ENCODE measurements at regions not wholly inside any gene's neighbourhood (a gene's known extent, or its start where the extent isn't known, plus 50 kb on each side); places are given as distances from the start of the nearest gene placed in this dataset.

DNA sequence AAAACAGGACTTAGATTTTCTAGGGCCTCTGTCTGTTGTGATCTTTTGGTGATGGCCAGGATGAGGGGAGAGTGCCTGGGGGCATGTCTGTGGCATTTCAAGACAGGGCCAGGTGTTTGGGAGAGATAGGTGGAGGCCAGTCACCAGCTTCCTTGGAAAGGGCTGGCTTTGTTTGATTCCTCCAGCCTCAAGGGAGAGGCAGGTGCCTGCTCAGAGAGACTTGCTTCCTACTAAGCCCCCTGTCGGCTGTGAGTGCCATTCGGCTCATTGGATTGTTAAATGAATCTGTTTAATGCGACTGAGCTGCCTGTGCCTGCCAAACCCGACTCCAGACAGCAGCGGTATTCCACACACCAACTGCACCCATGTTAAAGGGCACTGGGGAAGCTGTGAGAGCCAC is 304.1 kb upstream of the COBL start:
- H3K4me3 ChIP-seq (ENCODE audit: low read depth, low read length), result no peak overlapping the region
- TF ChIP-seq, protein P1, sequence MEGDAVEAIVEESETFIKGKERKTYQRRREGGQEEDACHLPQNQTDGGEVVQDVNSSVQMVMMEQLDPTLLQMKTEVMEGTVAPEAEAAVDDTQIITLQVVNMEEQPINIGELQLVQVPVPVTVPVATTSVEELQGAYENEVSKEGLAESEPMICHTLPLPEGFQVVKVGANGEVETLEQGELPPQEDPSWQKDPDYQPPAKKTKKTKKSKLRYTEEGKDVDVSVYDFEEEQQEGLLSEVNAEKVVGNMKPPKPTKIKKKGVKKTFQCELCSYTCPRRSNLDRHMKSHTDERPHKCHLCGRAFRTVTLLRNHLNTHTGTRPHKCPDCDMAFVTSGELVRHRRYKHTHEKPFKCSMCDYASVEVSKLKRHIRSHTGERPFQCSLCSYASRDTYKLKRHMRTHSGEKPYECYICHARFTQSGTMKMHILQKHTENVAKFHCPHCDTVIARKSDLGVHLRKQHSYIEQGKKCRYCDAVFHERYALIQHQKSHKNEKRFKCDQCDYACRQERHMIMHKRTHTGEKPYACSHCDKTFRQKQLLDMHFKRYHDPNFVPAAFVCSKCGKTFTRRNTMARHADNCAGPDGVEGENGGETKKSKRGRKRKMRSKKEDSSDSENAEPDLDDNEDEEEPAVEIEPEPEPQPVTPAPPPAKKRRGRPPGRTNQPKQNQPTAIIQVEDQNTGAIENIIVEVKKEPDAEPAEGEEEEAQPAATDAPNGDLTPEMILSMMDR (IDR thresholded peaks at IDR 0.05; ENCODE audit: low read depth, low read length, missing control alignments), result no peak
- no peak for DNase-seq (ENCODE audit: low read depth)

DNA sequence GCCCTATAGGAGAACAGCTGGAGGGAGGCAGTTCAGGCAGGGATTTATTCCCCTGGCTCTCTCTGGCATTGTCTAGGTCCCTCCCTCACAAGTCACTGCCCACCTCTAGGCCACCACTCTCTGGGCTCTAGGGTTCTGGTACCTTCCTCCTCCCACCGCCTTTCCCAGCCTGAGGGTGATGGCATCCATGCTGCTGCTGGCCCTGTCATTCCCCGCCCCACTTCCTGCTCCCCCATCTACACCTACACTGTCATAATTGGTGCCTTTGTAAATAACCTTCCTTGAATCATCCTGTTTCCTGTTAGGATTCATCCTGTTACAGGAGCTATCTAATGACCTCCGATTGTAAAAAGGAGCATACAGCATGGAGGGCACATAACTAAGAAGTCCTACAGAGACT is 303.3 kb upstream of the COBL start:
- no peak for DNase-seq (ENCODE audit: low read depth)
- TF ChIP-seq, protein P1 (IDR thresholded peaks at IDR 0.05; ENCODE audit: low read depth, low read length, missing control alignments), result no peak
- no peak overlapping the region for H3K4me3 ChIP-seq (ENCODE audit: low read depth, low read length)

DNA sequence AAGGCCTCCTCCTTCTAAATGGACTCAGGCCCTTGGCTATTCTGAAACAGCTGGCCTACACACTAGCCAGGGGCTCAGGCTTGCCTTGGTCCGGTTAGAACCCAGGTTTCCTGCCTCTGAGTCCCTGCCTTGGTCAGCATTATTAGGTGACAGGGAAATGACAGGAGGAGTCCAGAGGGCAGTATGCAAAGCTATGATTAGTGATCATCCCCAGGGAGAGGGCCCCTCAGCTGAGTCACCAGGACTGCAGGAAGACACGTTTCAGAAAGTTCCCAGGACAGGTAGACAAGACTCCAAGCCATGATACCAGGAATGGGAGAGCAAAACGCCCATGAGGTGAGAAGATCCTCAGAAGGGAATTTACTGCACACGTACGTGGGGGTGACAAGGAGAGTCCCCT is 301.1 kb upstream of the COBL start:
- DNase-seq (ENCODE audit: low read depth), result no peak
- TF ChIP-seq, protein P1 (IDR thresholded peaks at IDR 0.05; ENCODE audit: low read depth, low read length, missing control alignments), result no peak
- H3K4me3 ChIP-seq (ENCODE audit: low read depth, low read length), result no peak overlapping the region

DNA sequence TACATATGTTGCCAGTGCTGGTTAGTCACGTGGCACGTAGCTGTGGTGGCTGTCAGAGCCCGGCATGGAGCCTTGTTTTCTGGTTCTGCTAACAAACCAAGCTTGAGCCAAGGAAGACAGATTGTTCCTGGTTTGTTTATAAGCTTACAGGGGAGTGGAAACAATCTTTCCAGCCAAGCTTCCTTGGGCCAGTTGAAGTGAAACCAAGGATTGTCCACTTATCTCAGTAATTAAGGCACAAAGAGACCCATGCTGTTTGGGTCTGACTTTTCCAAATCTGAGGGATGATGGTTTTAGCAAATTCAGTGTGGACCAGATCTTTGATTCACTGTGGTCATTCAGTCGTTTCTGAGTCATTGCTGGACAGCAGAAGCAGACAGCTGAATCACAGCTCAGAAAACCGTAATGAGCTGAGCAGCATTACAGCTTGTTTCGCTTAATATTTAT is 297.3 kb upstream of the COBL start:
- no peak overlapping the region for H3K4me3 ChIP-seq (ENCODE audit: low read depth, low read length)
- TF ChIP-seq, protein P1 (IDR thresholded peaks at IDR 0.05; ENCODE audit: low read depth, low read length, missing control alignments), result no peak
- no peak for DNase-seq (ENCODE audit: low read depth)

DNA sequence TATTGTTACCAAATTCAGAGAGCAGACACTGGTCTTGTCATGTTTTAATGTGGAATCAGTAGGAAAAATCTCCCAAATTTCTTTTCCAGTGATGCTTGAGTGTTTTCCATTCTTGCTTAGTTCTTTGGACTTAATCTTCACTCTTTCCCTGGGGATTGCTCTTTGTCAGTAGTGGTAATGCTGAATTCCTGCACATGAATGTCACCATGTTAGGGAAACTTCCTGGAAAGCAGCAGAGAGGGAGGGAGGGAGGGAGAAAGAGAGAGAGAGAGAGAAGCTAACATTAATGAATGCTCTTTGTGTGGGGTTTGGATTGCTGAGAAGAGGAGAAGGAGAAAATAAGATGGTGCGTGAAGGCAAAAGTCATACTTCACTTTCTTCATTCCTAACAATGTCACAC is 295.3 kb upstream of the COBL start:
- H3K4me3 ChIP-seq (ENCODE audit: low read depth, low read length), result no peak overlapping the region
- no peak for DNase-seq (ENCODE audit: low read depth)
- TF ChIP-seq, protein P1 (IDR thresholded peaks at IDR 0.05; ENCODE audit: low read depth, low read length, missing control alignments), result no peak

DNA sequence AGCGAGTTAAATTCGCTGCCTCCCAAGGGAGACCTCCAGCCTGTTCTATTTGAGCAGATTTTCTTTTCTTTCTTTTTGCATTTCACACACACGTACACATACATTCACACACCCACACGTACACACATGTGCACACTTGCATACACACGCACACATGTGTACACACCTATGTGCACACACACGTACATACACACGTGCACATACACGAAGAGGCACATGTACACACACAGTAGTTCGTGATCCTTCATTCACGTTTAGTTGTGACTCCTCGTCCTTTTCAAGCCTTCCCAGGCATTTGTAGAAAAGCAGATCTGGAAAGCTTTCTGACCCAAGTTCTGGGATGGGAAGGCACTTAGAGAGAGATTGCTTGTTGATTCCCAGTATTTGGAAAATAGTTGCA is 290.8 kb upstream of the COBL start:
- TF ChIP-seq, protein P1 (IDR thresholded peaks at IDR 0.05; ENCODE audit: low read depth, low read length, missing control alignments), result no peak
- H3K4me3 ChIP-seq (ENCODE audit: low read depth, low read length), result no peak overlapping the region
- DNase-seq (ENCODE audit: low read depth), result no peak

DNA sequence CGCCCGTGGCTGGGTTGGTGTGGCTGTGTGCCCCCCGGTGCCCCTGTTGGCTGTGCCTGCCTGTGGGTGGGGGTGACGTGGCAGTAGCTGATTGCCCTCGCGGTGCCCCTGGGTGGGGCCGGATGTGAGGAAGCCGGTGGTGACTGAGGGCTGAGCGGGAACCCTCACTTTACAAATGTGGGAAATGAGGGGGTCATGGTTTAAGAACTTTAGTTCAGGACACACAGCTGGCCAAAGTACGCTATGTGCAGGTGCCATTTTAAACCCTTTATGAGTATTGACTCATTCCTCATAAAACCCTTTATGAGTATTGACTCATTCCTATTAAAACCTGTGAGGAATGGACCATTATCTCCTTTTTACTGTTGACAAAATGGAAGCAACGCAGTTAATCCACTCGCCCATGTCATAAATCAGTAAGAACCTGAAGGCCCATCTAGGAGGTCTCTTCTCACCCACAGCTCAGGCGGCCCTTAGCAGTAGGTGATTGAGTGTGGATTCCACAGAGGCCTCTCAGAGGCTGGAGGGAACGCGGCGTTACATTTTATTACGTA is 290.1 kb upstream of the COBL start:
- TF ChIP-seq, protein P1 (IDR thresholded peaks at IDR 0.05; ENCODE audit: low read depth, low read length, missing control alignments), result no peak
- no peak for DNase-seq (ENCODE audit: low read depth)
- H3K4me3 ChIP-seq (ENCODE audit: low read depth, low read length), result no peak overlapping the region
